ENCODE measurements at regions not wholly inside any gene's neighbourhood (a gene's known extent, or its start where the extent isn't known, plus 50 kb on each side); places are given as distances from the start of the nearest gene placed in this dataset.
"Not testable (repeated sequence)": the region's sequence is repeated elsewhere in the genome, so short reads cannot be mapped to it uniquely, and the experiment has no call there.

DNA sequence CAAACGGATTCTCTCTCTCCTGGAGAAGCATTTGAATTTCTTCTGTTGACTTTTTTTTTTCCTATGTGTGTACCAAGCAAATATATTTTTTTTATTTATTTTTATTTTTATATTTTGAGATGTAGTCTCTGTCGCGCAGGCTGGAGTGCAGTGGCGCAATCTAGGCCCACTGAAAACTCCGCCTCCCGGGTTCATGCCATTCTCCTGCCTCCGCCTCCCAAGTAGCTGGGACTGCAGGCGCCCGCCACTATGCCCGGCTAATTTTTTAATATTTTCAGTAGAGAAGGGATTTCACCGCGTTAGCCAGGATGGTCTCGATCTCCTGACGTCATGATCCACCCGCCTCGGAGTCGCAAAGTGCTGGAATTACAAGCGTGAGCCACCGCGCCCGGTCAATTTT lies 549.5 kb upstream of the GNPDA2 start:
- H3K27ac Mint-ChIP-seq, result no peak overlapping the region

DNA sequence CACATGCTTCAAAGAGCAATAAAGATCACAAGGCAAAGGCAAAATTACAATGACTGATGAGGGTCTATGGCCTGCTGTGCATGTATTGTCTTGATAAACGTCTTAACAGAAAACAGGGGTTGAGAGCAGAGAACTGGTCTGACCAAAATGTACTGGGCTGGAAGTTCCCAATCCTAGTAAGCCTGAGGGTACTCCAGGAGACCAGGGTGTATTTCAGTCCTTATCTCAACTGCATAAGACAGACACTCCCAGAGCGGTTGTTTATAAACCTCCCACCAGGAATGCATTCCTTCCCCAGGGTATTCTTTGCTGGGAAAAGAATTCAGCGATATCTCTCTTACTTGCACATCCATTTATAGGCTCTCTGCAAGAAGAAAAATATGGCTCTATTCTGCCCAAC lies 521.8 kb upstream of the GNPDA2 start:
- not testable (repeated sequence) for H3K36me3 Mint-ChIP-seq; ATAC-seq; H3K4me1 Mint-ChIP-seq; DNase-seq (ENCODE audit: low spot score in 2 of 2); H3K27ac Mint-ChIP-seq; H3K4me3 Mint-ChIP-seq
- H3K9me3 Mint-ChIP-seq, result peaks cover 13% of the 10 kb centered on the region

More for the DNA sequence above, 549.5 kb upstream of the GNPDA2 start:
- Mint-ChIP-seq H3K9me3 (peaks cover 20% of the 10 kb centered on the region), H3K4me3 (no peak overlapping the region), H3K4me1 (no peaks in the 10 kb centered on the region), H3K36me3 (no peaks in the 10 kb centered on the region)
- no peak for DNase-seq (ENCODE audit: low spot score in 2 of 2)
- ATAC-seq, result no peak

- Mint-ChIP-seq H3K27ac (no peak overlapping the region), H3K4me3 (no peak overlapping the region), H3K4me1 (no peaks in the 10 kb centered on the region), H3K9me3 (peaks cover 14% of the 10 kb centered on the region), H3K36me3 (no peaks in the 10 kb centered on the region)
- ATAC-seq, result no peak
- no peak for DNase-seq (ENCODE audit: low spot score in 2 of 2)
Measured at GRCh38 chr4:45241976-45242375, 515.6 kb upstream of the GNPDA2 start.

- no peaks in the 10 kb centered on the region for H3K36me3 Mint-ChIP-seq
- ATAC-seq (no peak), DNase-seq (ENCODE audit: low spot score in 2 of 2) (no peak)
- peaks cover 7% of the 10 kb centered on the region for H3K9me3 Mint-ChIP-seq
- no peak overlapping the region for H3K4me3 Mint-ChIP-seq
- no peaks in the 10 kb centered on the region for H3K4me1 Mint-ChIP-seq
- H3K27ac Mint-ChIP-seq, result no peak overlapping the region
Measured at GRCh38 chr4:45229206-45229605, 502.9 kb upstream of the GNPDA2 start.

GRCh38 chr4:45215976-45216542 lies 489.7 kb upstream of the GNPDA2 start:
- DNase-seq (ENCODE audit: low spot score in 2 of 2), result no peak
- Mint-ChIP-seq H3K27ac (no peak overlapping the region), H3K36me3 (no peaks in the 10 kb centered on the region), H3K9me3 (peaks cover 9% of the 10 kb centered on the region), H3K4me3 (no peak overlapping the region), H3K4me1 (no peaks in the 10 kb centered on the region)
- no peak for ATAC-seq

DNA sequence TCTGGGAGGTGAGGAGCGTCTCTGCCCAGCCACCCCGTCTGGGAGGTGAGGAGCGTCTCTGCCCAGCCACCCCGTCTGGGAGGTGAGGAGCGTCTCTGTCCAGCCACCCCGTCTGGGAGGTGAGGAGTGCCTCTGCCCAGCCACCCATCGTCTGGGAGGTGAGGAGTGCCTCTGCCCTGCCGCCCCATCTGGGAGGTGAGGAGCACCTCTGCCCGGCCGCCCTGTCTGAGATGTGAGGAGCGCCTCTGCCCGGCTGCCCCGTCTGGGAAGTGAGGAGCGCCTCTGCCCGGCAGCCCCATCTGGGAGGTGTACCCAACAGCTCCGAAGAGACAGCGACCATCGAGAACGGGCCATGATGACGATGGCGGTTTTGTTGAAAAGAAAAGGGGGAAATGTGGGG lies 482.1 kb upstream of the GNPDA2 start:
- H3K9me3 Mint-ChIP-seq, result peaks cover 22% of the 10 kb centered on the region
- DNase-seq (ENCODE audit: low spot score in 2 of 2); H3K36me3 Mint-ChIP-seq; H3K27ac Mint-ChIP-seq; H3K4me3 Mint-ChIP-seq; H3K4me1 Mint-ChIP-seq; ATAC-seq: not testable (repeated sequence)

DNA sequence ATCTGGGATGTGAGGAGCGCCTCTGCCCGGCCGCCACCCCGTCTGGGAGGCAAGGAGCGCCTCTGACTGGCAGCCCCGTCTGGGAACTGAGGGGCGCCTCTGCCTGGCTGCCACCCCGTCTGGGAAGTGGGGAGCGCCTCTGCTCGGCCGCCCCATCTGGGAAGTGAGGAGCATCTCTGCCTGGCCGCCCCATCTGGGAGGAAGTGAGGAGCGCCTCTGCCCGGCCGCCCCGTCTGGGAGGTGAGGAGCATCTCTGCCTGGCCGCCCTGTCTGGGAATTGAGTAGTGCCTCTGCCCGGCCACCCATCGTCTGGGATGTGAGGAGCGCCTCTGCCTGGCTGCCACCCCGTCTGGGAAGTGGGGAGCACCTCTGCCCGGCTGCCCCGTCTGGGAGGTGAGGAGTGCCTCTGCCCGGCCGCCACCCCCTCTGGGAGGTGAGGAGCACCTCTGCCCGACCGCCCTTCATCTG lies 481.5 kb upstream of the GNPDA2 start:
- H3K4me3 Mint-ChIP-seq; DNase-seq (ENCODE audit: low spot score in 2 of 2); ATAC-seq; H3K27ac Mint-ChIP-seq; H3K4me1 Mint-ChIP-seq; H3K36me3 Mint-ChIP-seq: not testable (repeated sequence)
- peaks cover 20% of the 10 kb centered on the region for H3K9me3 Mint-ChIP-seq

DNA sequence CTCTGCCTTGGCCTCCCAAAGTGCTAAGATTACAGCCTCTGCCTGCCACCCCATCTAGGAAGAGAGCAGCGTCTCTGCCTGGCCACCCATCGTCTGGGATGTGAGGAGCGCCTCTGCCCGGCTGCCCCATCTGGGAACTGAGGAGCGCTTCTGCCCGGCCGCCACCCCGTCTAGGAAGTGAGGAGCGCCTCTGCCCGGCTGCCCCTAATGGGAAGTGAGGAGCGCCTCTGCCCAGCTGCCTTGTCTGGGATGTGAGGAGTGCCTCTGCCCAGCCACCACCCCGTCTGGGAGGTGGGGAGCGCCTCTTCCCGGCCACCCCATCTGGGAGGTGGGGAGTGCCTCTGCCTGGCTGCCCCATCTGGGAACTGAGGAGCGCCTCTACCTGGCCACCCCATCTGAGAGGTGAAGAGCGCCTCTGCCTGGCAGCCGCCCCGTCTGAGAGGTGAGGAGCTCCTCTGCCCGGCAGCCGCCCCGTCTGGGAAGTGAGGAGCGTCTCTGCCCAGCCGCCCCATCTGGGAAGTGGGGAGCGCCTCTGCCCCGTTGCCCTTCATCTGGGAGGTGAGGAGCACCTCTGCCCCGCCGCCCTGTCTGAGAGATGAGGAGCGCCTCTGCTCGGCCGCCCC lies 481.0 kb upstream of the GNPDA2 start:
- not testable (repeated sequence) for ATAC-seq; H3K27ac Mint-ChIP-seq; DNase-seq (ENCODE audit: low spot score in 2 of 2); H3K4me1 Mint-ChIP-seq; H3K4me3 Mint-ChIP-seq; H3K36me3 Mint-ChIP-seq
- peaks cover 20% of the 10 kb centered on the region for H3K9me3 Mint-ChIP-seq

DNA sequence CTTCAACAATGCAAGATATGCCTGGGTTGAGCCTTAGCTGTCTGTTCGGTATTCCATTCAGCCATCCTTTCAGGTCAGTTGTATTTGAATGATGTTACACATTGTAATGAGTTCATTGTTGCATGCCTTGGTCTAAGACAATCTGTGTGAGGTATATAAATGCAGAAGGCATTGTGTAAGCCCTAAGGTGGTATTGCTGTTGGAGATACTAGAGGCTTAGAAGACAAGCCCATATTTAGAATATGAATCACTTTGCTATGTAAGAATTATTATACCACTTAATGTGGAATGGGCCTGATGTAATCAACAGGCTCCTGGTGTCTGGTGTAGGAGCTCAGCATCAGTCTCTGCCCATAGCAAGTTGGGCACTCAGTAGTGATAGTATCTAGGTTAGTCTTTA lies 473.4 kb upstream of the GNPDA2 start:
- Mint-ChIP-seq H3K36me3 (no peaks in the 10 kb centered on the region), H3K9me3 (peaks cover 12% of the 10 kb centered on the region), H3K27ac (no peak overlapping the region), H3K4me1 (no peaks in the 10 kb centered on the region), H3K4me3 (no peak overlapping the region)
- no peak for ATAC-seq
- DNase-seq (ENCODE audit: low spot score in 2 of 2), result no peak

DNA sequence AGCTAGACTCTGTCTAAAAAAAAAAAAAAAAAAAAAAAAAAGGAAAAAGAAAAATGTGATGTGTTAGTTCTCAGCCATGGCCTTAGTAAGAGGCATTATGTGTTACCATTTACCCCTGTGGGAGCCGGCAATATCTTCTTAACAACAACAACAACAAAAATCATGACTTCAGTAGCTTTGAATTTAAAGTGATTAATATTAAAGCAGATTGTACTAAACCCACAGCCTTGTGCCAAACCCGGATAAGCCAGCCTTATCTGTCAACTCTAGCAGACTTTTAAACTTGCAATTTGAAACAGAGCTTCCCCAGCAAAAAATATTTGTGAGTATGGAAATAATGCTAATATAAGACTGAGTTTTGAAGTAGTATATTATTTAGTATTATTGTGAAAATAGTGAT lies 462.1 kb upstream of the GNPDA2 start:
- Mint-ChIP-seq H3K4me3 (no peak overlapping the region), H3K4me1 (no peaks in the 10 kb centered on the region), H3K27ac (no peak overlapping the region), H3K9me3 (peaks cover 12% of the 10 kb centered on the region), H3K36me3 (no peaks in the 10 kb centered on the region)
- ATAC-seq (no peak), DNase-seq (ENCODE audit: low spot score in 2 of 2) (no peak)

- Mint-ChIP-seq H3K4me1 (no peaks in the 10 kb centered on the region), H3K4me3 (no peak overlapping the region), H3K9me3 (peaks cover 11% of the 10 kb centered on the region), H3K36me3 (no peaks in the 10 kb centered on the region), H3K27ac (no peak overlapping the region)
- DNase-seq (ENCODE audit: low spot score in 2 of 2) (no peak), ATAC-seq (no peak)
Measured at GRCh38 chr4:45186249-45186648, 459.9 kb upstream of the GNPDA2 start.

DNA sequence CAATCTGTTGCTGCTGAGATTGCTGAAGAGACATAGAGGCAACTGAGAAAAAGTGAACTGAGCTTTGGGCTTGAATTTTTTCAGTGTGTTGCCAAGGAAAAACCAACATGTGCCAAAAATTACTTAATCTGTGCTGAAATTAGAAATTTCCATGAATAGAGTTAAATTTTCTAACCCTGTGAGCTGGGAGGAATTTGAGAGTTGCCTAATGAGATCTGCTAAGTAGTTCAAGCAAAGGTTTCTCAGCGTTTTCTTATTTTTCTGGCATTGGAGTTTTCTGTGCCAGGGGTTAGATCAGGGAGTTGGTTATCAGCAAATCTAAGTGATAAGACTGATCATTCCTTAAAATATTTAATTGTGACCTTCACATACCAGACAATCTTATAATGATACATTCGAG lies 457.5 kb upstream of the GNPDA2 start:
- H3K4me3 Mint-ChIP-seq, result no peak overlapping the region
- H3K36me3 Mint-ChIP-seq, result no peaks in the 10 kb centered on the region
- peaks cover 9% of the 10 kb centered on the region for H3K9me3 Mint-ChIP-seq
- no peak for DNase-seq (ENCODE audit: low spot score in 2 of 2)
- ATAC-seq, result no peak
- no peak overlapping the region for H3K27ac Mint-ChIP-seq
- no peaks in the 10 kb centered on the region for H3K4me1 Mint-ChIP-seq

- H3K36me3 Mint-ChIP-seq, result no peaks in the 10 kb centered on the region
- no peak overlapping the region for H3K27ac Mint-ChIP-seq
- H3K4me1 Mint-ChIP-seq, result no peaks in the 10 kb centered on the region
- H3K9me3 Mint-ChIP-seq, result peaks cover 21% of the 10 kb centered on the region
- ATAC-seq (no peak), DNase-seq (ENCODE audit: low spot score in 2 of 2) (no peak)
- no peak overlapping the region for H3K4me3 Mint-ChIP-seq
Measured at GRCh38 chr4:45172636-45173035, 446.3 kb upstream of the GNPDA2 start.

GRCh38 chr4:45160951-45161350 lies 434.6 kb upstream of the GNPDA2 start:
- H3K4me3 Mint-ChIP-seq, result no peak overlapping the region
- H3K4me1 Mint-ChIP-seq, result no peaks in the 10 kb centered on the region
- no peaks in the 10 kb centered on the region for H3K36me3 Mint-ChIP-seq
- ATAC-seq, result no peak
- no peak overlapping the region for H3K27ac Mint-ChIP-seq
- DNase-seq (ENCODE audit: low spot score in 2 of 2), result no peak
- H3K9me3 Mint-ChIP-seq, result peaks cover 9% of the 10 kb centered on the region

DNA sequence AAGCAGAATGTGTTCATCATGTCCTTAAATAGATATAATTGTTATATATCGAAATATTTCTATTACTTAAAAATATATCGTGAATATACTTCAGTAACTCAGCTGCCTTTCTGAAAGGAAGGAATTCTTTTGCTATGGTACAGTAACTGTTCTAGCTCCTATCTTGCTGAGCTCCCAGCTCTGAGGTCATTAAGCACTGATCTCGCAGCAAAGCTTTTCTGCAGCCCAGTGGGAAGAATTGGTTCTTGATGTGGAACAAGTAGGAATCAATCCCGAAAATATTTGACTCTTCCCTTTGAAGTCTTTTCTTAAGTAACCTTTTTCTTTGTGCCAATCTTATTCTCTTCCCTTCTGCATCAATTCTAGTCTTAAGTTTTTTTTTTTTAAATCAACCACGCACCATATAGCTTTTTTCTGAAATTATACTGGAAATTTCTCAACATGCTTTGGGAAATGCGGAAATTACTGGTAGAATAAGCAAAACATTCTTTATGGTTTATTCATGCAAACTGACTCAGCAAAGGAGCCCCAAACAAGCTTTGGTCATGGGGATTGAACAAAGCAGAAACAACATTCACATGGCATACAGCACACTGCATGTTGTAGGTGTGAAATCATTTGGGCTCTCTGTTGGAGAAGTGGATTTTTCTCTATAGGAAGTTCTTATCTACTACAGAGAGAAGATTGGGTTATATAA lies 428.9 kb upstream of the GNPDA2 start:
- peaks cover 5% of the 10 kb centered on the region for H3K9me3 Mint-ChIP-seq

DNA sequence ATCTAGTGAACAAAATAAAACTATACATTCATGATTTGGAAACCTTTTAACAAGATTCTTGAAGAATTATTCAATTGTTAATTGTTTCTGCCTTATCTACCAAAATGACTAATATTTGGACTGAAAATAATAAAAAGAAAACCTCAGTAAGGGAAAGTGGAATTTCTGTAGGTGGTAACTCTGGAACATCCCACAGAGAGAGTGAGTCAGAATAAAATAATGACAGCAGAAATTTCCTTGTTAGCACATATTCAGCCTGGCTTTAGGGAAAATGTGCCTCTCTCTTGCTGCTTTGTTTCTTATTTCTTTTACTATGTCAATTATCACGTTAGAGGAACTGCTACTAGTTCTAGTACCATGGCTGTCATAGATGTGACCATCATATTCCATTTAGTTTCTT lies 421.5 kb upstream of the GNPDA2 start:
- Mint-ChIP-seq H3K9me3 (peaks cover 11% of the 10 kb centered on the region), H3K4me1 (no peaks in the 10 kb centered on the region), H3K27ac (no peak overlapping the region), H3K36me3 (no peaks in the 10 kb centered on the region), H3K4me3 (no peak overlapping the region)
- DNase-seq (ENCODE audit: low spot score in 2 of 2) (no peak), ATAC-seq (no peak)

More for the DNA sequence above, 428.9 kb upstream of the GNPDA2 start:
- Mint-ChIP-seq H3K36me3 (no peaks in the 10 kb centered on the region), H3K27ac (no peak overlapping the region), H3K4me1 (no peaks in the 10 kb centered on the region), H3K4me3 (no peak overlapping the region)
- DNase-seq (ENCODE audit: low spot score in 2 of 2) (no peak), ATAC-seq (no peak)
